Cardiac muscle cell (in vitro differentiated cells and primary cell): ENCODE measurements at regions not wholly inside any gene's neighbourhood (a gene's known extent, or its start where the extent isn't known, plus 50 kb on each side); places are given as distances from the start of the nearest gene placed in this dataset.

Source experiments
- DNase-seq, 2 donors: peaks; one replicate each; pipeline versions ENCODE4 v3.0.0 to v3.0.0-alpha.2; 2010 to 2017; ENCODE audit warnings: low read depth in 1 of 2, low spot score in 1 of 2
- H3K27ac ChIP-seq: fragments of 200-600 bp; sonication (generic); 2 replicates; pipeline ENCODE4 v1.5.1; 2016
- H3K27me3 ChIP-seq: fragments of 200-600 bp; sonication (generic); 2 replicates; pipeline ENCODE4 v1.6.0; 2016; ENCODE audit warnings: control low read depth
- H3K36me3 ChIP-seq: fragments of 200-600 bp; sonication (generic); 2 replicates; pipeline ENCODE4 v1.5.1; 2016; ENCODE audit warnings: control low read depth
- H3K4me1 ChIP-seq: fragments of 200-600 bp; sonication (generic); 2 replicates; pipeline ENCODE4 v1.8.1; 2017; ENCODE audit warnings: low read depth, mild to moderate bottlenecking, mixed run types
- H3K4me3 ChIP-seq: fragments of 200-600 bp; sonication (generic); 2 replicates; pipeline ENCODE4 v1.5.1; 2016; ENCODE audit warnings: mild to moderate bottlenecking
- H3K9me3 ChIP-seq: fragments of 200-600 bp; sonication (generic); 2 replicates; pipeline ENCODE4 v1.5.1; 2017; ENCODE audit warnings: low read depth, mild to moderate bottlenecking, control low read depth
- CTCF ChIP-seq: IDR thresholded peaks from 2 replicates; pipeline ENCODE4 v1.5.1; 2012; ENCODE audit warnings: low read depth, mild to moderate bottlenecking, low read length

- DNase-seq: no peak
- no peaks in the 10 kb centered on the region for H3K27me3 ChIP-seq
- no peak for TF ChIP-seq CTCF
- peaks cover under 1% of the 10 kb centered on the region for H3K4me1 ChIP-seq
- no peaks in the 10 kb centered on the region for H3K9me3 ChIP-seq
- no peak overlapping the region for H3K27ac ChIP-seq
- H3K36me3 ChIP-seq: no peaks in the 10 kb centered on the region
- H3K4me3 ChIP-seq: no peak overlapping the region
These were observed 50.8 kb upstream of the SMIM36 start for GRCh38 chr17:55561973-55562495.

- Histone ChIP-seq H3K36me3 (no peaks in the 10 kb centered on the region), H3K27me3 (no peaks in the 10 kb centered on the region), H3K4me1 (no peaks in the 10 kb centered on the region), H3K4me3 (no peak overlapping the region), H3K27ac (no peak overlapping the region), H3K9me3 (no peaks in the 10 kb centered on the region)
- no peak for TF ChIP-seq CTCF
- no peak for DNase-seq
These were observed 50.2 kb upstream of the SMIM36 start for GRCh38 chr17:55561316-55561972.
